Stimulated activated CD8-positive, alpha-beta memory T cell treated with anti-CD3 and anti-CD28 coated beads, Interleukin-12 subunit alpha, Interleukin-12 subunit beta, amount 100 ng/mL, for 24 hours (primary cell): ENCODE measurements at regions not wholly inside any gene's neighbourhood (a gene's known extent, or its start where the extent isn't known, plus 50 kb on each side); places are given as distances from the start of the nearest gene placed in this dataset.
"Not testable (repeated sequence)": the region's sequence is repeated elsewhere in the genome, so short reads cannot be mapped to it uniquely, and the experiment has no call there.

Experiments used
- DNase-seq: peaks from one replicate; pipeline ENCODE4 v3.0.0-alpha.2; 2020; ENCODE audit errors: extremely low read depth

DNA sequence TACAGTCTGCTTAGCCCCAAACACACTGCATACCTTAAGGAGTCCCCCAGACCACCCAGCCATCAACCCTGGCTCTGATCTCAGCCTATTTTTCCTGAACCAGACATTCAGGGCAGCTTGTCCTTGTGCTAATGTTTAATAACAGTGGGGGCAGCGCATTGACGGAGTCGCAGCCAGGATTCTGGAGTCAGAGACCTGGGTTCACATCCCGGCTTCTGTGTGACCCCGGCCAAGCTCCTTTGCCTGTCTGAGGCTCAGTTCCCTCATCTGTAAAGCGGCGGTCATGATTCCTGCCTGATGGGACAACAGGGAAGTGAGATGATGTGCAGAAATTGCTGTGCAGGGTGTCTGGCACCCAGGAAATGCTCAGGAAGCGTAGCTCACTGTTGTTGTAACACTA lies 63.1 kb downstream of the MATN1 start:
- DNase-seq, result no peak

DNA sequence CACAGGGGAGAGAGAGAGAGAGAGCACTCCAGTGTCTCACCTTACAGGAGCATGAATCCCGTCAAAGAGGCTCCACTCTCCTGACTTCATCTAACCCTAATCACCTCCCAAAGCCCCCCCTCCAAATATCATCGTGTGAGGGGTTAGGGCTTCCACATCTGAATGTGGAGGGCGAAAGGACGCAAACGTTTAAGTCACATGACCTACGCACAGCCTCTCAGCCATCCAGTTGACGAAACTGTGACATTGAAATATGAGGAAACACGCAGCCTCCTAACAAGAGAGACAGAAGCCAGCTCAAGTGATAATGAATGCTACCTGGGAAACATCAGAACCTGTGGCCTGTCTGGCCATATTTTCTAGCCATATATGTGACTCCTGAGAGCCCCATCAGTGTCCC lies 63.7 kb downstream of the MATN1 start:
- DNase-seq, result no peak

DNA sequence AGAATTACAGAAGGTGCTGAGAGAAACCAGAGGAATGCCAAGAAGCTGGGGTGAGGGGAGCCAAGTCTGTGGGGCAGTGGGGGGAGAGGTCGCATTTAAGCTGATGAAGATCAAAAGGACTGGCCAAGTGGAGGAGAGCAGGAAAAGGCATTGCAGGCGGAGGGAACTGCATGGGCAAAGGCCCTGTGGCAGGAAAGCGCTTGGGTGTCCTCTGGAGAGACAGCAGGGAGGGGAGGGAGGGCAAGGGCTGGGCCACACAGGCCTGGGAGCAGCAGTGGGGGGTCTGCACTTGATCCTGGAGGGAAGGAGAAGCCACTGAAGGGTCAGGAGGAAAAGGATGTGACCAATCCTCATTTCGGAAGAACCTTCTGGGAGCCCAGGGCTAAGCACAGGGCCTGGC lies 65.0 kb downstream of the MATN1 start:
- not testable (repeated sequence) for DNase-seq

DNA sequence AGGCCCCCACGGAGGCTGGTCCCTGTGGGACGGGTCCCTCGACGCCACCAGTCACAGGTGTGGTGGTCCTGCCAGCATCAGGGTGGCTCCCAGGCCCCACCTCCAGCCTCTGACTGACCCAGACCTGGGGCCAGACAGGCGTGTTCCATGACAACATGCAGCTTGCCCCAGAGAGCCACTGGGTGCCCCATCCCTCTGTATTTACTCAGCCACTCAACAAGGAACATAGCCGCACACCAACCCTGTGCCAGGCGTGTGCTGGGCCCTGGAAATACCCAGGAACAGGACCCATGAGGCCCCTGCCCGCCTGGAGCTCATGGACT lies 65.4 kb downstream of the MATN1 start:
- DNase-seq, result no peak

DNA sequence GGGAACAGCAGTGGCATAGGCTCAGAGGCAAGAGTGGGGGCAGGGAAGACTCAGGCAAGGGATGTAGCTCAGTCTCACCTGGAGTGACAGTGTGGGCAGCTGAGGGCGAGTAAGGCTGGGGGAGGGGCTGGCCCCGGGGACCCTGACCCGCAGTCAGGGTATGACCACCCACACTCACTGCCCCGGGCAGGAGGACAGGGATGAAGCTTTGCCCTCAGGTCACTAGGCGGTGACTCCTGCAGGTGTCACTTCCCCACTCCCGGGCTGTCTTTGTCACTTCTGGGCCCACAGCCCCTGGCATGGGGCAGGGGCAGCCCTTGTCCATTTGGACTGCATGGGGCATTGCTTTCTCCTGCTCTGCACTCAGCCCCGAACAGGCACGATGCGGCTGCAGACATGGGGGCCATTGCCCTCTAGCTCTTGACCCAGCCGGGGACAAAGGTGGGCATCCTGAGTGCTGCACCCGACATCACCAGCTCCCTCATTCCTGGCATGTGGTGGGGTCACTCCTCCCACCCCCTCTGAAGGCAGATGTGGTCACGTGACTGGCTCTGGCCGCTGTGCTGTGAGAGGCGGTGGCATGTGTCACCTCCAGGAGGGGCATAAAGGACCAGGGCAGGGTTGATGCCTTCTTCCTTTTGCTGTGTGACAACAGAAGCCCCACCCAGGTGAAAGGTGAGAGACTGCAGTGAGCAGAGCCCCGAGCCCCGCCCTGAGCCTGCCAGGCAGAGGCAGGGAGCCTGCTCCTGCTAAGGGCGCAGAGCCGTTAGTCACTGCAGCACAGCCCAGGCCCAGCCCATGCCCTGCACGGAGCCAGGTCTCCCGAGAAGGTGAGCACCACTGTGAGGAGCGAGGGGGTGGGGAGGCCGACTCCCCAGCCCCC lies 66.0 kb downstream of the MATN1 start:
- no peak for DNase-seq

DNA sequence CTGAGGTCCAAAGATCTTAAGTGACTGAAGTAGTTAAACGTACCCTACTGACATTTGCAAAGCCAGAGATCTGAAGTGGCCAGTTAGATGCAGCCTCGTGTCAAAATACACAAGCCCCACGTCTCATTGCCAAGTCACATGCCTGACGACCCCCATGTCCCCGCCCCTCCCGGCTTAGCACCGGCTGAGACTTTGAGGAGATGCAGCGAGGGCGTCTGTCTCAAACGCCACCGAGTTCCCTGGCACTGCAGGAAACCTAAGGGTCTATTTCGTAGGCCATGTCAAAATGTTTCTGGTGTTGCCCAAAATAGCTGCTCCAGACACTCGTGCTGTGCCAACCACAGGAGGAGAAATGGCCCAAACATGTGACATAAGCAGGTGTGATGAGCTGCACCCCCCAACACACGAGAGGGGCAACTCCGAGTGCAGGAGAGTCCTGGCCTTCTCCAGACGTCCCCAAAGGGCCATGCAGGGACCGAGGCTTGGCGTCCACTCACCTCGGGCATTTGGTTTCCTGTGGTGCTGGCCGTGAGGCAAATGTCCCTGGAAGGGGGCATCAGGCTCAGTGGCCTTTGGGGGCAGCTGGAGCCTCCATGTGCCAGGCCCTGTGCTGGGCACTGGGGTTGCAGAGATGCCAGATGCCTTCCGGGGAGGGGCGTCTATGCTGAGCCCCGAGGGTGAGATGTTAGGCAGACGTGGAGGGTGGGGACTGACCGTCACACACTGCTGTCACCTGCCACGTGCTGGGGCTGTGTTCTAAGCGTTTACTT lies 67.0 kb downstream of the MATN1 start:
- no peak for DNase-seq

DNA sequence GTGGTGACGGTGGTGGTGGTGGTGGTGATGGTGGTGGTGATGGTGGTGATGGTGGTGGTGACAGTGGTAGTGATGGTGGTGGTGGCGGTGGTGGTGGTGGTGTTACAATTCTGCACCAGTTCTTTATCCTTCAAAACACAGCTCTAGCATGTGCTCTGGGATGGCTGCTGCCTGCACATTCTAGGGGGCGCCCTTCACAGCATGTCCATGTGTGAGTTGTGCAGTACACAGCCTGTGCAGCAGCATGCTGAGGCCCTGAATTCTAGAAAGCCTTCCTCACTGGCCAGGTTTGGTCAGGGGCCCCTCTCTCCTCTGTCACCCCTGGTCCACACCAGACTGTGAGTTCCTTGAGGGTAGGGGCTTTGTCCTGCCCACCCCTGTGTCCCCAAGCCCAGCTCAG lies 67.7 kb downstream of the MATN1 start:
- no peak for DNase-seq

DNA sequence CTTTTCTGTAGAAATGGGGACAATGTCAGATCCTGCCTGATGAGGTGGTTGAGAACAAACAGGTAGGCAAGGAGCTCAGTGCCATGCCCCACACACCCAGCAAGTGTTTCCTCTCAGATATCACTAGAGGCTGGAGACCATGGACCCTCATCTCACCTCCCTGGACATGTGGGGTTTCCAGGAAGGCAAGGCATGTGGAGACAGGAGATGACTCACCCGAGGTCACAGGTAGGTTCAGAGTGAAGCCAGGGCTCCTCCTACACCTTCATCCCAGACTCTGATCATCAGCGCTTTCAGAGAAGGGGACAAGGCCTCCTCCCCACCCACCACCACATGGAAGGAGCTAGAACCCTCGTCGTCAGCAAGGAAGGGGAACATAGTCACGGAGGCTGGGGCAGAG lies 69.2 kb downstream of the MATN1 start:
- no peak for DNase-seq

DNA sequence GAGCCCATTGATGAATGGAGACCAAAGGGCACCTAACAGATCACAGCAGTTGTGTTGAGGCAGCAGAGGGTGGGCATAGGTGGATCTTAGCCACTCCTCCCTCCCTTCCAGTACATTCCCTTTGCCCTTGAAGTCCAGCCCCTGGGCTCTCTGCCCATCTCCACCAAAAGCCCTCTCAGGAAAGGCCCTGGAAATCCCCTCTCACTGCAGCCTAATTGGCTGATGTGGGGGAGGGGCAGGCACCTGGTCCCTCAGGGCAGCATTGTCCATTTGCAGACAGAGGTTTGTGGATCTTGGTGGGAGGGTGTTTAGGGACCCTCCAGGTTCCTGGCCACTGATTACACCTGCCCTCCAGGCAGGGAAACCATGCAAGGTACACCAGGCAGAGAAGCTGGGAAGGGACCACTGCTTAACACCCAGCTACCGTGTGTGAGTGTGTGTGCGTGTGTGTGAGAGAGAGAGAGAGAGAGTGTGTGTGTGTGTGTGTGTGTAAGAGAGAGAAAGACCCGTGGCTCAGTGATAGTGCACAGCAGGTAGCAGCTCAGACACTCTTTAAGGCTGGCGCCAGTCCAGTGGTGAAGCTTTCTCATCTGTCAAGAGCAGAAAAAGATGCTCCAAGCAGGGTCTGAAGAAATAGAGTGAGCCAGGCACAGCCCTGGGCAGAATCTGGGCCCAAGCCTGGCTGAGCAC lies 71.1 kb downstream of the MATN1 start:
- DNase-seq, result no peak

DNA sequence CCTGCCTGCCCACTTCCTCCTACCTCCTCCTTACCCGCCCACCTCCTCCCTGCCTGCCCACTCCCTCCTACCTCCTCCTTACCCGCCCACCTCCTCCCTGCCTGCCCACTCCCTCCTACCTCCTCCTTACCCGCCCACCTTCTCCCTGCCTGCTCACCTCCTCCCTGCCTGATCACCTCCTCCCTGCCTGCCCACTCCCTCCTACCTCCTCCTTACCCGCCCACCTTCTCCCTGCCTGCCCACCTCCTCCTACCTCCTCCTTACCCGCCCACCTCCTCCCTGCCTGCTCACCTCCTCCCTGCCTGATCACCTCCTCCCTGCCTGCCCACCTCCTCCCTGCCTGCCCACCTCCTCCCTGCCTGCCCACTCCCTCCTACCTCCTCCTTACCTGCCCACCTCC lies 72.0 kb downstream of the MATN1 start:
- not testable (repeated sequence) for DNase-seq

DNA sequence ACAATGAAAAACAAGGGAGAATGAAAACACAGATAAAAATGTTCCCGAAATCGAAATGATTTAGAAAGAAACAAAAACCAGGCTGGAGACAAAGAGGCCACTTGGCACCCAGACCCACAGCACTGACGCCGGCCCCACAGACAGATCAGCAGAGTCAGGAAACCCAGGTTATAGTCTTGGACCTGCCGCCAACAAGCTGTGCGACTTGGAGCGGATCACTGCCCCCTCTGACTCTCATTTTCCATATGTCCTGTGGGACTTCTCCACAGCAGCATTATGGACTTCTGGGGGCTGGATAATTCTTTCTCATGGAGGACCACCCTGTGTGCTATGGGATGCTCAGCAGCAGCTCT lies 72.4 kb downstream of the MATN1 start:
- no peak for DNase-seq

DNA sequence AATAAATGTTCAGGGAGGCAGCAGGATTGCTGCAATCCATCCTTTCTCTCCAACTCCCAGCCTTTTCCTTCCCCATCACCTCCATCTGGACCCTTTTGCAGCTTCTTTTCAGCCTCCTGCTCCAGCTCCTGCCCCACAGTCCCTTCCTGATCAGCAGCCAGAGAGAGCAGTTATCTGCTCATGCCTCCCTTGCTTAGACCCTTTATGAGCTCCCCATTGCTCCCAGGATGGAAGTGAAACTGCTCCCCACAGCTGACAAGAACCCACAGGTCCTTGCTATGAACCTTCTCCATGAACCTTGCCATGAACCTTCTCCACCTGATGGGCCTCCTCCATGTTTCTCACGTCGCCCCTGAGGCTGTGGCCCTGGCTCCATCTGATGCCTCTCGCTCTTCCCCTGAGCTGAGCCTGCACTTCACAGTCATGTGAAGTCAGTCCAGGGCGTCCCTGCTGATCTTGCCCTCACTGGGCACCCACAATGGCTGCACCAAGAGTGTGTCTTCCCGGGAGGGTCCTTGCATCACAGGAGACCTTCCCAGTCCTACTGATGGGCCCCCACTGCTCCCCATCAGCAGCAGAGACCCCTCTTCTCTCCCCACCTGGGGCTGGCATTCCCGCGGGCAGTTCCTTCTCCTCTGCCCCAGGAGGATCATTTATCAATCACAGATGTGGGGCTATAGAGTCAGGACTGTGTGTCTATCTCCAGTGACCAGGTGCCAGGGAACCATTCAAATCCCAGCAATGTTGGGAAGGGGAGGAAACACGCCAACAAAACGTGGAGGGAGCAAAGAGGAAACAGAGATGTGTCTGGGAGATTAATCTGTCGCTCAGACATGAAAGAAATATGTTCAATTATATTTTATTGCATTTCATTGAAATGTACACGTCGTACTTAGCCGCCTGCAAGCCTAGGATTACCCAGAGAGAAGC lies 73.1 kb downstream of the MATN1 start:
- DNase-seq, result no peak

DNA sequence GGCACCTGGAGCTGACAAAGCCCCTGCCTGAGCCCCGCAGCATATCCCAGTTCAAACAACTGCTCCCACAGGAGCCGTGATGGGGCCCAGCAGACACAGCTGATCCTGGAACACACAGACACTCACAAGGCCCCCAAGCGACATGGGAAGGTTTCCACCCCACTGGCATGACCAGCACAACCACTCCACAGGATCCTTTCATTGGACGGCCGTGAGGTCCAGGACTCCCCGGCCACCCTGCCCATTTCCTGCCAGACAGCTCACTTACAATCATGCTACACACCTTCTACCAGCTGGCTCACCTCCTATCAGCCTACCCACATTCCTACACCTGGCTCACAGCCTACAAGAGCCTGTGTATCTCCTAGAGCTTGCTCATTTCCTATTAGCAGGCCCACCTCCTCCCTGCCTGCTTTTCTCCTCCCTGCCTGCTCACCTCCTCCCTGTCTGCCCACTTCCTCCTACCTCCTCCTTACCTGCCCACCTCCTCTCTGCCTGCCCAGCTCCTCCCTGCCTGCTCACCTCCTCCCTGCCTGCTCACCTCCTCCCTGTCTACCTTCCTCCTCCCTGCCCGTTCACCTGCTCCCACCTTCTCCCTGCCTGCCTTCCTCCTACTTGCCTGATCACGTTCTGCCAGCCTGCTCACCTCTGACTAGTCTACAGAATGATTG lies 73.9 kb downstream of the MATN1 start:
- no peak for DNase-seq

DNA sequence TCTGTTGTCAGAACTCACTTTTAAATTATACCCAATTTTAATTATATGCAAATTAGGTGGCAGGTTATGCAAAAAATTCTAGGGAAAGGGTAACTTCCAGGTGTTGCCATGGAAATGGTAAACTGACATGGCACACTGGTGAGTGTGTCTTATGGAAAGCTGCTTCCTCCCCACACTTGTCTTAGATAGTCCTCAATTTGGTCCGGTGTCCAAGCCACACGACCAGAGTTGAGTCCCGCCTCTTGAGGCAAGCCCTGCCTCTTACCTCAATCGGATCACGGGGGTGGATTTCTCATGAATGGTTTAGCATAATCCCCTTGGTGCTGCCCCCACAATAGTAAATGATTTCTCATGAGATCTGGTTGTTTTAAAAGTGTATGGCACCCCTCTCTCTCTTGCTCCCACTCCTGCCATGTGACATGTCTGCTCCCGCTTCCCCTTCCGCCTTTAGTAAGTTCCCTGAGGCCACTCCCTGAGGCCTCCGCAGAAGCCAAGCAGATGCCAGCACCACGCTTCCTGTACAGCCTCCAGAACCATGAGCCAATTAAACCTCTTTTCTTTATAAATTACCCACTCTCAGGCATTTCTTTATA lies 74.9 kb downstream of the MATN1 start:
- no peak for DNase-seq

DNA sequence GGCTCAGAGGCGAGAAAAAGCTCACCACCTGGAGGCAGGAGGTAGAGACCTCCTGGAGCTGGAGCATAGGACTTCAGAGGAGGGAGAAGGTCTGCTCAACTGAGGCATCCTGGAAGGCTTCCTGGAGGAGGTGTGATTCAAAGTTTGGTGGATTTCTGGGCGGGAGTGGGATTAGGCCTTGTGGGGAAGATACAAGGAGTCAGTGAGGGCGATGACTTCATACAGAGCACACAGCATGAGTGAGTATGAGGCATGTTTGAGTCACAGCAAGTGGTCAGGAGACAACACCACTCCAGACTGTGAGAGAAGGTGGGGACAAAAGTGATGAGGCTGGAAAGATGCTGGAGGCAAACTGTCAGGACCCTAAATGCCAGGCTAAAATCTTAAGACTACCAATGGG lies 77.6 kb downstream of the MATN1 start:
- DNase-seq, result no peak

DNA sequence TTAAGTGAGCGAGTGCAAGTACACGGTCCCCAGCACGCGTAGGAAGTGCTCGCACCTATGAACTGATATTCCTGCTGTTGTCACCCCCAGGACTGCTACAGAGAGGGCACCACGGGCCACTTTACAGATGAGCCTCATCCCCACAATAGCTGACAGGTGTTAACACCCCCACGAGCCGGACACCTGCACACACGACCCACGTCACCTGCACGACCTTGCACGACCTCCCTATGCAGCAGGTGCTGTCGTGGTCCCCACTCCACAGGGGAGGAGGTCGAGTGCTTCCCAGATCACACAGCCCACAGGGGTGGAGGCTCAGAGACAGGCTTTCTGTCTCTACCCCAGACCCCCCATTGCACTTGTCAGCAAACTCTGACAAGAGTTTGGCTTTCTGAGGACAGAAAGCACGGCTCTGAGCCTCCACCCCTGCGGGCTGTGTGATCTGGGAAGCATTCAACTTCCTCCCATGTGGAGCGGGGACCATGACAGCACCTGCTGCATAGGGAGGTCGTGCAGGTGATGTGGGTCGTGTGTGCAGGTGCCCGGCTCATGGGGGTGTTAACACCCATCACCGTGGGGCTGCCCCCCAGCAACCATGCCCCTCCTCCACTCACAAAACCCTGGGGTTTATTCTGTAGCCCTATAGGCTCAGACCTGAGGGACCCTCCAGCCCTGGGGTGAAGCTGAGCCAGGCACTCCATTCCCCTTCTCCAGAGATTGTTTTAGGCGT lies 80.8 kb downstream of the MATN1 start:
- no peak for DNase-seq

DNA sequence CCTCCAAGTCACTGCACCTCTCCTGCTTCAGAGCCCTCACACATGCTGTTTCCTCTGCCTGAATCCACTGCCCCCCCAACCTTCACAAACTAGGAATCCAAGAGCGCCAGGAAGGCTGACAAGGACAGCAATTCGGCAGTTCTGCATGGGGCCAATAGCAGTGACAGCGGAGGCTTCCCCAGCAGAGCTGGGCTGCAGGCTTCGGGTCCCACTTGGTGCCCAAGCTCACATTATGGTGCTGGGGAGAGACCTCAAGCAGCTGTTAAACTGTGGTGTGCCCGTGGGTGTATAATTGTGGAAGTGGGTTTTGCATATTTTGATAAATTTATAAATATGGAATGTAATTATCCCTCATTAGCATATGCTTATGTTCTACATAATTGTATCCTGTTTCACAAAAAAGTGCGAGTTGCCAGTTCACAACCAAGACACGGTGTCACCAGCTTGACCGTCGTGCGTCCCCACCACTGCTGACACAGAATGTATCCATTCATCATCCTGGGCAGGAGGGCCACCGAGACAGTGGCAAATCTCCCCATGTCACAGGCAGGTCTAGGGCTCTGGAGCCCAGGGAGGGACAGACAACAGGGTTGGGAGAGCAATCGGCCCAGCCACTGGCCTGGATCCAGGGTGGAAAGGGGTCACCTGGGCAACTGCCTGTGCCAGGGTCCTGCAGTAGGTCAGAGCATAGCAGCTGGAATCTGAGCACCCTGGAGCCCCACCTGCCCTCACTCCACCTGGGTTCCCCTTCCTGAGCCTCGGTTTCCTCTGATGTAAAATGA lies 81.6 kb downstream of the MATN1 start:
- no peak for DNase-seq

DNA sequence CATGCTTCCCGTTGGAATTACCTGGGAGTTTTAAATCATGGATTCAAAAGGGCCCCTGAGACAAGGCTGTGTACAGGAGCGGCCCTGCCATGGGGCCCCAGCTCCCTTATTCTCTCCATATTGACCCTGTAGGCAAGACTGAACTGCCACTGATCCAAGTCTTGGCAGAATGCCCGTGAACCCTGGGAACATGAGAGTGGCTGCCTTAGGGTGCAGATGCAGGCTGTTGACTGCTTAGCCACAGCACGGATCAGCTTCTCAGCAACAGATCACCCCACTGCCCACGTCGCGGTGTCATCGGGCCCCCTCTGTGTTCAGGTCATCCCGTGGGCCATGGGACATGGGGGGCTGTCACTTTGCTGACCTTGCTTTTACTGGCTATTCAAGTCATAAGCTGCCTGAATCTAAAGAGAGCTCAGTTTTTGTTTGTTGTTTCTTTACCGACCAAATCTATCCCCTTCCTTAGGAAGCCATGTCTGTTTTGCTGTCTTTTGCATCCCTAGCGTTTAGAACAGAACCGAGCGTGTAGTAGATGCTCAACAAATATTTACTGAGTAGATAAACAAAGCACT lies 83.4 kb downstream of the MATN1 start:
- DNase-seq, result no peak

DNA sequence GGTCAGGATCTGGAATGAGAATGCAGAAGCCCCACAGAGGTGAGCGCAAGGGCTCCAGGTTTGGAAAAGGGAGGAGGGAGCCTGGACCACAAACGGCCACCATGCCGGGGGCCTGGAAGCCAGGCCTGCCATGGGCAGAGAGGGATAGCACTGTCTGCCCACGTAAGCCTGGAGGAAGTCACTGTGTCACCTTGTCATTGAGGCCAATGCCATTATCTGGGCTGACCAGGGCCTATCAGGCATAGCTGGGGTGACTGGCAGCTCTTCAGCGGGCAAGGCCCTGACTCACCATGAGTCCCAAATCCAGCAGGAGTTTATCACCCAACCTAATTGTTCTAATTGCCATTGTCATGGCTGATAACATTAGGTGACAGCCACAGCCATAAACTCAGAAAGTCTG lies 84.6 kb downstream of the MATN1 start:
- no peak for DNase-seq
